Type B pancreatic cell (in vitro differentiated cells): ENCODE measurements at regions not wholly inside any gene's neighbourhood (a gene's known extent, or its start where the extent isn't known, plus 50 kb on each side); places are given as distances from the start of the nearest gene placed in this dataset.

Experiments
- DNase-seq: peaks from one replicate; pipeline ENCODE4 v3.0.0; 2021; ENCODE audit warnings: mixed read lengths; ENCODE audit not compliant: unreplicated experiment; ENCODE audit errors: extremely low spot score
- H3K27ac Mint-ChIP-seq: 2 replicates; pipeline ENCODE4 v1.8.0; 2021; ENCODE audit warnings: mild to moderate bottlenecking, mixed read lengths
- H3K27me3 Mint-ChIP-seq: 2 replicates; pipeline ENCODE4 v1.8.0; 2021; ENCODE audit warnings: mixed read lengths
- H3K36me3 Mint-ChIP-seq: 2 replicates; pipeline ENCODE4 v1.8.0; 2021; ENCODE audit warnings: mixed read lengths
- H3K4me1 Mint-ChIP-seq: one replicate; pipeline ENCODE4 v1.8.0; 2021; ENCODE audit warnings: mixed read lengths; ENCODE audit not compliant: unreplicated experiment
- H3K4me3 Mint-ChIP-seq: 2 replicates; pipeline ENCODE4 v1.8.0; 2021; ENCODE audit warnings: mild to moderate bottlenecking, mixed read lengths
- H3K9me3 Mint-ChIP-seq: 2 replicates; pipeline ENCODE4 v1.8.0; 2021; ENCODE audit warnings: mixed read lengths
- TF ChIP-seq, protein P1 (sequence below): fragments of 200-600 bp; sonication (generic); conservative IDR thresholded peaks from 2 replicates; pipeline ENCODE4 v1.5.0; 2021; ENCODE audit warnings: antibody characterized with exemption, mild to moderate bottlenecking

DNA sequence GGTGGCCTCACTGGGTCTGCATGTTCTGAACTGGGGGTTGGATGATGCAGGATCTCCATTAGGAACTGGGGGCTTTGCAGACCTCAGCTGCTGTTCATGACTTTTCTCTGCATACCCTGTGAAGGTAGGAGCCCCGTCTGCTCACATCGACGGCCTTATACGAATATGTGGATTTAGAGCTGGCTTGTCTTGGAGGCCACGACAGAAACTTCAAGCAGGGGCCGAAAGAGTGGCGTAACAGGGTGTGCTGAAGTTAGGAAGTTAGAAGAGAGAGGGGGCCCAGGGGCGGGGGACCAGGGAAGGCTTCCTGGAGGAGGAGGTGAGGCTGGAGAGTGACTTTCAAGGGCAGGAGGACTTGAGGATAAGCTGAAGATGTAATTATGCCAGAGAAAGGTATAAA, 144.9 kb downstream of the TSN start:
- H3K9me3 Mint-ChIP-seq: no peaks in the 10 kb centered on the region
- peaks cover 5% of the 10 kb centered on the region for H3K4me1 Mint-ChIP-seq
- no peak overlapping the region for H3K4me3 Mint-ChIP-seq
- TF ChIP-seq, protein P1, sequence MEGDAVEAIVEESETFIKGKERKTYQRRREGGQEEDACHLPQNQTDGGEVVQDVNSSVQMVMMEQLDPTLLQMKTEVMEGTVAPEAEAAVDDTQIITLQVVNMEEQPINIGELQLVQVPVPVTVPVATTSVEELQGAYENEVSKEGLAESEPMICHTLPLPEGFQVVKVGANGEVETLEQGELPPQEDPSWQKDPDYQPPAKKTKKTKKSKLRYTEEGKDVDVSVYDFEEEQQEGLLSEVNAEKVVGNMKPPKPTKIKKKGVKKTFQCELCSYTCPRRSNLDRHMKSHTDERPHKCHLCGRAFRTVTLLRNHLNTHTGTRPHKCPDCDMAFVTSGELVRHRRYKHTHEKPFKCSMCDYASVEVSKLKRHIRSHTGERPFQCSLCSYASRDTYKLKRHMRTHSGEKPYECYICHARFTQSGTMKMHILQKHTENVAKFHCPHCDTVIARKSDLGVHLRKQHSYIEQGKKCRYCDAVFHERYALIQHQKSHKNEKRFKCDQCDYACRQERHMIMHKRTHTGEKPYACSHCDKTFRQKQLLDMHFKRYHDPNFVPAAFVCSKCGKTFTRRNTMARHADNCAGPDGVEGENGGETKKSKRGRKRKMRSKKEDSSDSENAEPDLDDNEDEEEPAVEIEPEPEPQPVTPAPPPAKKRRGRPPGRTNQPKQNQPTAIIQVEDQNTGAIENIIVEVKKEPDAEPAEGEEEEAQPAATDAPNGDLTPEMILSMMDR: no peak
- H3K36me3 Mint-ChIP-seq: no peaks in the 10 kb centered on the region
- H3K27ac Mint-ChIP-seq: no peak overlapping the region
- DNase-seq: no peak
- peaks cover 14% of the 10 kb centered on the region for H3K27me3 Mint-ChIP-seq

DNA sequence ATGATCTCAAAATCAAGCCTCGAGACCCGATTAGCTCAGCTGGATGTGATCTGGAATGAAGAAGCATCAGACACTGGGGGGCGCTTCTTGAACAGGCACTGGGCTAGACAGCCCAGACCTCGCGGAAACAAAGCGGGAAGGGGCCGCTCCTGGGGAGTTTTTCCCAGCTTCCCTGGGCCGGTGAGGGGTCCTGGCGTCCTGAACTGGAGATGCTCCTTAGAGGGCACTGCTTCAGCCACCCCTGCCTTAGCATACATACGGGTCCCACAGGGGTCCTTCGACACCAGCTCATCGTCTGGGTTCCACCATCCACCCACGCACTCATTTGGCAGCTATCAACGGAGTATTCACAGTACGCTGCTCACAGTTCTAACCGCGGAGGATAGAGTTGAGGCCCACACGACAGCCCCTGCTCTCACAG, 146.7 kb downstream of the TSN start:
- H3K9me3 Mint-ChIP-seq: no peaks in the 10 kb centered on the region
- peak; percentile 60 for DNase-seq
- H3K4me3 Mint-ChIP-seq: no peak overlapping the region
- TF ChIP-seq, protein P1: no peak
- H3K36me3 Mint-ChIP-seq: no peaks in the 10 kb centered on the region
- no peak overlapping the region for H3K27ac Mint-ChIP-seq
- H3K27me3 Mint-ChIP-seq: peaks cover 14% of the 10 kb centered on the region
- peaks cover 5% of the 10 kb centered on the region for H3K4me1 Mint-ChIP-seq

DNA sequence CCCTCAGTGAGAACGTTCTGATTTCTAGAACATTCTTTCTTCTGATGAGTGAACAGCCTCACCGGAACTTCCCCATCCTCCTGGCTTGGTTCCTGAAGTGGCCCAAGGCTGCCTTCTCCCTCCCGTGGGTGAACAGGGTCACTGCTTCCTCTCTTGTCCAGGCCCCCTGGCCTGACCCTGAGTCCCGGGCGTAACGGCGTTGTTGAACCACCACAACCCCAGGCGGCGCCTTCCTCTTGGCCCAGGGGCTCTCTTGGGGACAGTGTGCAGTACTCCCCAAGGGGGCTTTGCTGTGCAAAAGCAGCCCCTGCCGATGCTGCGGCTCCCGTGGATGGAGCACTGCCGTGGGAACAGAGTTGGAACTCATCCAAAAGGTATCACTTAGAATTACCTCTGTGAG, 147.2 kb downstream of the TSN start:
- peak; percentile 57 for DNase-seq

DNA sequence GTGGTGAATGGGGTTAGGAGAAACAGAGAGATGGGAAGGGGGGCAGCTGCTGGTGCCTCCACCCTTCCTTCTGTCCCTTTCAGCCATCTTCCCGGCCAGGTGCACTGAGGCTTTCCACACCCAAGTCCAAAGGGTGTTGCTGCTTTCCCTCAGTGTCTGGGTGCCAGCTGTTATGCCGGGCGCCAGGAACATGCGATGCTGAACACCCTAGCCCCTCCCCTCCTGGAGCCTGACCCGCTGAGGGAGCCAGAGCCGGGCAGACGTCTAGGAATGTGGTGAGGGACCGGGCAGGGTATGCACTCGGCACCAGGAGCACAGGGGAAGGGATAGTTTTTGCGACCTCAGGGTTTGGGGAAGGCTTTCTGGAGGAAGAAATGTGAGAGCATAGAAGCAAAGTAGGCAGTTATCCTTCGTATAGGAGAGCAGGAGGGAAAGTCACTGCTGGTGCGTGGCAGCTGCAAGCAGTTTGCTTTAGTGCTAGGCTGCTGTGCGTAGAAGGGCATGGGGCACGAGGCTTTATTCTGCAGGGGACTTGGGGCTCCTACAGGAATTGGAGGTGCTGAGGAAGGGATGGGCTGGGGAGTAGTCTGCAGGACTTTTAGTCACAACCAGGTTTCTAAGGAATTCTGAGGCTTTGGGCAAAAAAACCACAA, 147.7 kb downstream of the TSN start:
- Mint-ChIP-seq H3K27ac (no peak overlapping the region), H3K4me1 (peaks cover 5% of the 10 kb centered on the region), H3K36me3 (no peaks in the 10 kb centered on the region)

More for the DNA sequence above, 147.2 kb downstream of the TSN start:
- Mint-ChIP-seq H3K27ac (no peak overlapping the region), H3K27me3 (peaks cover 14% of the 10 kb centered on the region), H3K9me3 (no peaks in the 10 kb centered on the region), H3K4me1 (peaks cover 5% of the 10 kb centered on the region), H3K4me3 (no peak overlapping the region), H3K36me3 (no peaks in the 10 kb centered on the region)
- TF ChIP-seq, protein P1: no peak

DNA sequence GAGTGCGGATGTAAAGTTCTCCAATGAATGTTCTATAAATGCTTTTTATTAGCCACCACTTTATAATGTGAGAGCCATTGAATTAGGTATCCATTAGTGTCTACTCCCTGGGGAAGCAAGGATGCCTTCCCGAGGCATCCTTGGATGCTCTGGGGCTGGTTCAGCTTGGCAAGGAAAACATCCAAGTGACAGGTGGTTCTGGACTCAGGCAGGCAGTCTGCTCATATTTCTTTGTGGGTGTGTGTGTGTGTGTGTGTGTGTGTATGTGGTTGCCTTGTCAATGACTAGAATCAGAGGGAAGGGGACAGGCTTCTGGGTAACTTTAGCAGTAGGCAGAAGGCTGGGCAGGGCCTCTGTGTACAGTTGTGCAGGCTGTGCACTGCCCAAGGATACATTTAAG, 149.2 kb downstream of the TSN start:
- Mint-ChIP-seq H3K4me1 (peaks cover 5% of the 10 kb centered on the region), H3K36me3 (no peaks in the 10 kb centered on the region), H3K27ac (no peak overlapping the region), H3K9me3 (no peaks in the 10 kb centered on the region), H3K27me3 (peaks cover 13% of the 10 kb centered on the region), H3K4me3 (no peak overlapping the region)
- DNase-seq: no peak
- TF ChIP-seq, protein P1: no peak

More for the DNA sequence above, 147.7 kb downstream of the TSN start:
- Mint-ChIP-seq H3K27me3 (peaks cover 14% of the 10 kb centered on the region), H3K9me3 (no peaks in the 10 kb centered on the region), H3K4me3 (no peak overlapping the region)
- no peak for DNase-seq
- TF ChIP-seq, protein P1: no peak

DNA sequence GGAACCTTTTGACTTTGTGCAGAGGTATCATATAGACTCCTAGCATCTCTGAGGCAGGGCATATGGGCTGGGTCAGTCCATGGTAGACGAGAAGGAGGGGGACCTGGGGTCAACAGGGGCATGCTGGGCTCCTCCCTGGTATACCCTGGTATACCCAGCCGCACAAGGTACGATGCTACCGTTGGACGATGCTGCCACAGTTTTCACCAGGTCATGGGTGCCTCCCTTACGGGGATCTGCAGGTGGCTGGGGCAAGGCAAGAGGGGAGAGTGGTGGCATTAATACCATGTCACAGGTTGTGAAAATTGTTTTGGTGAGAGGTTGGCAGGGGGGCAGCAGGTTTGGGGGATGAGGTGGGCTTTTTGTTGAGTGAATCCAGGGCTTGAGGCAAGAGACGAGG, 149.8 kb downstream of the TSN start:
- Mint-ChIP-seq H3K4me1 (peaks cover 5% of the 10 kb centered on the region), H3K36me3 (no peaks in the 10 kb centered on the region), H3K4me3 (no peak overlapping the region), H3K27me3 (peaks cover 16% of the 10 kb centered on the region), H3K9me3 (no peaks in the 10 kb centered on the region), H3K27ac (no peak overlapping the region)
- DNase-seq: no peak
- TF ChIP-seq, protein P1: no peak
